ENCODE measurements at regions not wholly inside any gene's neighbourhood (a gene's known extent, or its start where the extent isn't known, plus 50 kb on each side); places are given as distances from the start of the nearest gene placed in this dataset.

GRCh38 chr7:68938151-68938550 lies 660.1 kb upstream of the AUTS2 start:
- no peak for ATAC-seq (ENCODE audit: low FRiP score in 2 of 2)
- Histone ChIP-seq H3K27ac (no peak overlapping the region), H3K4me3 (no peak overlapping the region), H3K36me3 (no peaks in the 10 kb centered on the region), H3K9me3 (peaks cover 0 to 4% (median 0%) of the 10 kb centered on the region in 4 donors), H3K4me1 (no peaks in the 10 kb centered on the region), H3K27me3 (no peaks in the 10 kb centered on the region)
- WGBS, 2 donors = 57 to 67% methylated on average over 4 of the region's 4 CpGs
- no peak for DNase-seq
- TF ChIP-seq POLR2AphosphoS5 (IDR thresholded peaks at IDR 0.05) (no peak), CTCF (IDR thresholded peaks at IDR 0.05) (no peak), EP300 (IDR thresholded peaks at IDR 0.05) (no peak), POLR2A (IDR thresholded peaks at IDR 0.05) (no peak)

- no peak overlapping the region for H3K4me3 ChIP-seq
- no peak for ATAC-seq (ENCODE audit: low FRiP score in 2 of 2)
- H3K9me3 ChIP-seq = peaks cover 0 to 11% (median 0%) of the 10 kb centered on the region in 4 donors
- TF ChIP-seq POLR2AphosphoS5 (IDR thresholded peaks at IDR 0.05) (no peak), CTCF (IDR thresholded peaks at IDR 0.05) (no peak), EP300 (IDR thresholded peaks at IDR 0.05) (no peak), POLR2A (IDR thresholded peaks at IDR 0.05) (no peak)
- no peak for DNase-seq
- no peaks in the 10 kb centered on the region for H3K4me1 ChIP-seq
- no peak overlapping the region for H3K27ac ChIP-seq
- no peaks in the 10 kb centered on the region for H3K36me3 ChIP-seq
- H3K27me3 ChIP-seq = no peaks in the 10 kb centered on the region
Observed at GRCh38 chr7:68943786-68944185, 654.5 kb upstream of the AUTS2 start.

GRCh38 chr7:68955656-68956055 lies 642.6 kb upstream of the AUTS2 start:
- Histone ChIP-seq H3K4me3 (no peak overlapping the region), H3K9me3 (no peaks in the 10 kb centered on the region), H3K4me1 (no peaks in the 10 kb centered on the region), H3K27ac (no peak overlapping the region), H3K27me3 (no peaks in the 10 kb centered on the region), H3K36me3 (no peaks in the 10 kb centered on the region)
- WGBS, 2 donors = 80 to 84% methylated on average over 4 of the region's 4 CpGs
- TF ChIP-seq EP300 (IDR thresholded peaks at IDR 0.05) = no peak
- TF ChIP-seq CTCF (IDR thresholded peaks at IDR 0.05) = no peak
- no peak for TF ChIP-seq POLR2A (IDR thresholded peaks at IDR 0.05)
- no peak for TF ChIP-seq POLR2AphosphoS5 (IDR thresholded peaks at IDR 0.05)
- ATAC-seq (ENCODE audit: low FRiP score in 2 of 2) (no peak), DNase-seq (no peak)

GRCh38 chr7:68958571-68958970 lies 639.7 kb upstream of the AUTS2 start:
- ATAC-seq (ENCODE audit: low FRiP score in 2 of 2) (no peak), DNase-seq (no peak)
- TF ChIP-seq CTCF (IDR thresholded peaks at IDR 0.05) (no peak), POLR2A (IDR thresholded peaks at IDR 0.05) (no peak), EP300 (IDR thresholded peaks at IDR 0.05) (no peak), POLR2AphosphoS5 (IDR thresholded peaks at IDR 0.05) (no peak)
- H3K27ac ChIP-seq = no peak overlapping the region
- no peaks in the 10 kb centered on the region for H3K27me3 ChIP-seq
- H3K36me3 ChIP-seq = no peaks in the 10 kb centered on the region
- H3K4me1 ChIP-seq = no peaks in the 10 kb centered on the region
- peaks cover 0 to 4% (median 0%) of the 10 kb centered on the region in 4 donors for H3K9me3 ChIP-seq
- H3K4me3 ChIP-seq = no peak overlapping the region
- WGBS, 2 donors = 71 to 85% methylated on average over 2 of the region's 2 CpGs

- ATAC-seq (ENCODE audit: low FRiP score in 2 of 2) = peak in 1 of 2 donors; percentile 83
- no peak overlapping the region for H3K27ac ChIP-seq
- H3K36me3 ChIP-seq = no peaks in the 10 kb centered on the region
- H3K9me3 ChIP-seq = peaks cover 0 to 4% (median 0%) of the 10 kb centered on the region in 4 donors
- no peaks in the 10 kb centered on the region for H3K4me1 ChIP-seq
- TF ChIP-seq POLR2AphosphoS5 (IDR thresholded peaks at IDR 0.05) = no peak
- TF ChIP-seq CTCF (IDR thresholded peaks at IDR 0.05) = no peak
- no peak for TF ChIP-seq EP300 (IDR thresholded peaks at IDR 0.05)
- TF ChIP-seq POLR2A (IDR thresholded peaks at IDR 0.05) = no peak
- no peak for DNase-seq
- no peak overlapping the region for H3K4me3 ChIP-seq
- 62 to 72% methylated on average over 4 of the region's 4 CpGs for WGBS, 2 donors
- no peaks in the 10 kb centered on the region for H3K27me3 ChIP-seq
Observed at GRCh38 chr7:68963552-68963951, 634.7 kb upstream of the AUTS2 start.
